ENCODE measurements at regions not wholly inside any gene's neighbourhood (a gene's known extent, or its start where the extent isn't known, plus 50 kb on each side); places are given as distances from the start of the nearest gene placed in this dataset.
A peak's percentile ranks its signal among the peaks of the same experiment; 100 is the strongest.

GRCh38 chr6:134521116-134521501, 203.2 kb upstream of the SGK1 start:
- no peak for TF ChIP-seq NFRKB (IDR thresholded peaks at IDR 0.05; ENCODE audit: low read depth)
- TF ChIP-seq HNRNPL (IDR thresholded peaks at IDR 0.05; ENCODE audit: low read depth, low read length): no peak
- TF ChIP-seq POLR3G (IDR thresholded peaks at IDR 0.05; ENCODE audit: extremely low read depth, insufficient read length, insufficient replicate concordance): no peak
- TF ChIP-seq ZNF184 (CRISPR knock-in tag; IDR thresholded peaks at IDR 0.05): no peak
- TF ChIP-seq RBM17 (IDR thresholded peaks at IDR 0.05; ENCODE audit: borderline replicate concordance, low read depth, low read length): no peak
- TF ChIP-seq, protein P1, sequence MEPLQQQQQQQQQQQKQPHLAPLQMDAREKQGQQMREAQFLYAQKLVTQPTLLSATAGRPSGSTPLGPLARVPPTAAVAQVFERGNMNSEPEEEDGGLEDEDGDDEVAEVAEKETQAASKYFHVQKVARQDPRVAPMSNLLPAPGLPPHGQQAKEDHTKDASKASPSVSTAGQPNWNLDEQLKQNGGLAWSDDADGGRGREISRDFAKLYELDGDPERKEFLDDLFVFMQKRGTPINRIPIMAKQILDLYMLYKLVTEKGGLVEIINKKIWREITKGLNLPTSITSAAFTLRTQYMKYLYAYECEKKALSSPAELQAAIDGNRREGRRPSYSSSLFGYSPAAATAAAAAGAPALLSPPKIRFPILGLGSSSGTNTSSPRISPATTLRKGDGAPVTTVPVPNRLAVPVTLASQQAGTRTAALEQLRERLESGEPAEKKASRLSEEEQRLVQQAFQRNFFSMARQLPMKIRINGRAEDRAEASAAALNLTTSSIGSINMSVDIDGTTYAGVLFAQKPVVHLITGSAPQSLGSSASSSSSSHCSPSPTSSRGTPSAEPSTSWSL (CRISPR knock-in tag; IDR thresholded peaks at IDR 0.05; ENCODE audit: borderline replicate concordance): no peak
- TF ChIP-seq ZNF140 (CRISPR knock-in tag; IDR thresholded peaks at IDR 0.05): no peak
- no peak for TF ChIP-seq GTF3C2 (IDR thresholded peaks at IDR 0.05; ENCODE audit: borderline replicate concordance, extremely low read depth, insufficient read length)
- no peak for TF ChIP-seq RAD51 (IDR thresholded peaks at IDR 0.05; ENCODE audit: borderline replicate concordance, low read depth)
- TF ChIP-seq ERF (CRISPR knock-in tag; IDR thresholded peaks at IDR 0.05): no peak
- no peaks in the 10 kb centered on the region for H3K36me3 ChIP-seq (ENCODE audit: control insufficient read depth, insufficient read depth, low read length)
- WGBS (ENCODE audit: insufficient coverage, low coverage, missing lambda C conversion rate): 22% methylated on average over 3 of the region's 3 CpGs
- ChIA-PET POLR2A (interaction anchor here (0.5 kb wide), 1 partner anchor 61 kb away, joined by 3 read pairs; no protein-coding TSS in a partner anchor), CTCF (ENCODE audit: low intra/inter-chr PET ratio) (no interaction called here)
- no peak for DNase-seq (ENCODE audit: extremely low read depth in 1 of 4, low spot score in 3 of 4)
- no peak overlapping the region for H3K9ac ChIP-seq (ENCODE audit: insufficient read depth in 1 of 2, low read depth in 2 of 2, low read length in 2 of 2)
- H3K4me1 ChIP-seq (replicated peaks in 1 of 2; ENCODE audit: control insufficient read depth in 2 of 2, insufficient read depth in 2 of 2, low read length in 2 of 2): peaks cover 0 to 17% of the 10 kb centered on the region in 2 experiments; a peak in 3 of 5 replicates
- H3K4me2 ChIP-seq (ENCODE audit: insufficient read depth, low read length): 0 out of 2 replicates have a peak overlapping the region, but pooled peaks have one; percentile 0
- no peaks in the 10 kb centered on the region for H3K9me3 ChIP-seq (replicated peaks; ENCODE audit: control insufficient read depth, insufficient read depth, low read depth, low read length)
- H3K9me1 ChIP-seq (ENCODE audit: control insufficient read depth, insufficient read depth, low read length): no peaks in the 10 kb centered on the region
- intact Hi-C loops (cut with micrococcal nuclease): no loop called here
- FAIRE-seq: no peak
- no peaks in the 10 kb centered on the region for H3K79me2 ChIP-seq (ENCODE audit: control insufficient read depth, insufficient read depth, low read length)
- no peaks in the 10 kb centered on the region for H4K20me1 ChIP-seq (replicated peaks; ENCODE audit: control insufficient read depth, insufficient read depth, low read length)
- no peak for ATAC-seq
- no peak overlapping the region for H3K27ac ChIP-seq (ENCODE audit: extremely low read depth, low read depth, low read length)
- no TSS peak for BruUV-seq (replicated peaks)
- H3K4me3 ChIP-seq: no peak overlapping the region
- H3K27me3 ChIP-seq (ENCODE audit: control insufficient read depth in 2 of 2, insufficient read depth in 2 of 2, low read length in 2 of 2): no peaks in the 10 kb centered on the region; a peak in 1 of 5 replicates
- peak overlapping the region; percentile 80 for H2AFZ ChIP-seq (ENCODE audit: low read depth, low read length)
- in situ Hi-C loops (cut with MboI): no loop called here
